ENCODE measurements at regions not wholly inside any gene's neighbourhood (a gene's known extent, or its start where the extent isn't known, plus 50 kb on each side); places are given as distances from the start of the nearest gene placed in this dataset.

DNA sequence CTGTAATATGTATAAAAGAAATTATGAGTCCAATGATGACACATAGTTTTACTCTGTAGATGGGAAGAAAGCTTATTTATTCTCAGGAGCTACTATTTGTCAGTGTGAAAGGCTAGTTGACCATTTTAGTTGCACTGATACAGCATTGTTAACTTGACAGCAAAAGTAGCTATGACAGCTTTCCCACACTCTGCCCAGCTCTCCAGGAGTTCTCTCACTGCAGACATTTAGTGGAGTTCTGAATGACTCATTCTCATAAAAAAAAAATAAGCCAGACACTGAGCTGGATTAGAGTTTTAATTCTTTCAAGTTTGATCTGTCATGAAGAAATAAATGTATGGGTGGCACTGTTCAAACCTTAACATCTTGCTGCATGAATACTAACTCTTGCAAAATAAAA lies 77.2 kb upstream of the CFAP20DC start:
- intact Hi-C loops (cut with micrococcal nuclease; ENCODE audit: unreplicated experiment) = no loop called here
- ChIA-PET RAD21 (ENCODE audit: unreplicated experiment) (no interaction called here), SMC1A (ENCODE audit: uncharacterized antibody, unreplicated experiment) (no interaction called here), POLR2A (no interaction called here), CTCF (interaction anchor here (0.8 kb wide), 1 partner anchor 448 kb away, joined by 3 read pairs; no protein-coding TSS in a partner anchor)
- no peaks in the 10 kb centered on the region for H3K36me3 ChIP-seq (ENCODE audit: control insufficient read depth in 2 of 2, insufficient read depth in 2 of 2, low read length in 1 of 2)
- H3K9me3 ChIP-seq (replicated peaks; ENCODE audit: control insufficient read depth, insufficient read depth, low read length) = no peaks in the 10 kb centered on the region
- in situ Hi-C loops (cut with MboI) = no loop called here
- no peak overlapping the region for H2AFZ ChIP-seq (ENCODE audit: control insufficient read depth, low read depth, low read length)
- BruUV-seq (replicated peaks) = no TSS peak
- no peak overlapping the region for H3K9ac ChIP-seq (ENCODE audit: control insufficient read depth, insufficient read depth, low read length)
- H3K4me2 ChIP-seq (ENCODE audit: control insufficient read depth, insufficient read depth) = no peak overlapping the region
- no peak overlapping the region for H3K27ac ChIP-seq (ENCODE audit: control insufficient read depth, insufficient read depth)
- H3K4me3 ChIP-seq = no peak overlapping the region
- no peaks in the 10 kb centered on the region for H3K79me2 ChIP-seq (ENCODE audit: control insufficient read depth, insufficient read depth, low read length)
- FAIRE-seq (no peak), DNase-seq (ENCODE audit: low read depth, low spot score) (no peak), ATAC-seq (no peak)
- H3K27me3 ChIP-seq (replicated peaks in 1 of 2; ENCODE audit: control insufficient read depth in 2 of 2, insufficient read depth in 2 of 2, low read length in 1 of 2) = 0 out of 4 replicates have a peak, but pooled peaks cover 0 to 2% of the 10 kb centered on the region in 2 experiments
- H4K20me1 ChIP-seq (ENCODE audit: control insufficient read depth, insufficient read depth) = no peaks in the 10 kb centered on the region
- H3K4me1 ChIP-seq (ENCODE audit: control insufficient read depth, insufficient read depth, low read length) = no peaks in the 10 kb centered on the region
- TF ChIP-seq, protein P1, sequence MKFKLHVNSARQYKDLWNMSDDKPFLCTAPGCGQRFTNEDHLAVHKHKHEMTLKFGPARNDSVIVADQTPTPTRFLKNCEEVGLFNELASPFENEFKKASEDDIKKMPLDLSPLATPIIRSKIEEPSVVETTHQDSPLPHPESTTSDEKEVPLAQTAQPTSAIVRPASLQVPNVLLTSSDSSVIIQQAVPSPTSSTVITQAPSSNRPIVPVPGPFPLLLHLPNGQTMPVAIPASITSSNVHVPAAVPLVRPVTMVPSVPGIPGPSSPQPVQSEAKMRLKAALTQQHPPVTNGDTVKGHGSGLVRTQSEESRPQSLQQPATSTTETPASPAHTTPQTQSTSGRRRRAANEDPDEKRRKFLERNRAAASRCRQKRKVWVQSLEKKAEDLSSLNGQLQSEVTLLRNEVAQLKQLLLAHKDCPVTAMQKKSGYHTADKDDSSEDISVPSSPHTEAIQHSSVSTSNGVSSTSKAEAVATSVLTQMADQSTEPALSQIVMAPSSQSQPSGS (IDR thresholded peaks at IDR 0.05; ENCODE audit: low read length) = no peak
- no peak for TF ChIP-seq ZNF207 (IDR thresholded peaks at IDR 0.05; ENCODE audit: borderline replicate concordance)
- no peak for TF ChIP-seq ASH2L (IDR thresholded peaks at IDR 0.05; ENCODE audit: borderline replicate concordance, low read depth)
- TF ChIP-seq HDAC6 (IDR thresholded peaks at IDR 0.05; ENCODE audit: unreplicated experiment) = no peak
- TF ChIP-seq, protein P2, sequence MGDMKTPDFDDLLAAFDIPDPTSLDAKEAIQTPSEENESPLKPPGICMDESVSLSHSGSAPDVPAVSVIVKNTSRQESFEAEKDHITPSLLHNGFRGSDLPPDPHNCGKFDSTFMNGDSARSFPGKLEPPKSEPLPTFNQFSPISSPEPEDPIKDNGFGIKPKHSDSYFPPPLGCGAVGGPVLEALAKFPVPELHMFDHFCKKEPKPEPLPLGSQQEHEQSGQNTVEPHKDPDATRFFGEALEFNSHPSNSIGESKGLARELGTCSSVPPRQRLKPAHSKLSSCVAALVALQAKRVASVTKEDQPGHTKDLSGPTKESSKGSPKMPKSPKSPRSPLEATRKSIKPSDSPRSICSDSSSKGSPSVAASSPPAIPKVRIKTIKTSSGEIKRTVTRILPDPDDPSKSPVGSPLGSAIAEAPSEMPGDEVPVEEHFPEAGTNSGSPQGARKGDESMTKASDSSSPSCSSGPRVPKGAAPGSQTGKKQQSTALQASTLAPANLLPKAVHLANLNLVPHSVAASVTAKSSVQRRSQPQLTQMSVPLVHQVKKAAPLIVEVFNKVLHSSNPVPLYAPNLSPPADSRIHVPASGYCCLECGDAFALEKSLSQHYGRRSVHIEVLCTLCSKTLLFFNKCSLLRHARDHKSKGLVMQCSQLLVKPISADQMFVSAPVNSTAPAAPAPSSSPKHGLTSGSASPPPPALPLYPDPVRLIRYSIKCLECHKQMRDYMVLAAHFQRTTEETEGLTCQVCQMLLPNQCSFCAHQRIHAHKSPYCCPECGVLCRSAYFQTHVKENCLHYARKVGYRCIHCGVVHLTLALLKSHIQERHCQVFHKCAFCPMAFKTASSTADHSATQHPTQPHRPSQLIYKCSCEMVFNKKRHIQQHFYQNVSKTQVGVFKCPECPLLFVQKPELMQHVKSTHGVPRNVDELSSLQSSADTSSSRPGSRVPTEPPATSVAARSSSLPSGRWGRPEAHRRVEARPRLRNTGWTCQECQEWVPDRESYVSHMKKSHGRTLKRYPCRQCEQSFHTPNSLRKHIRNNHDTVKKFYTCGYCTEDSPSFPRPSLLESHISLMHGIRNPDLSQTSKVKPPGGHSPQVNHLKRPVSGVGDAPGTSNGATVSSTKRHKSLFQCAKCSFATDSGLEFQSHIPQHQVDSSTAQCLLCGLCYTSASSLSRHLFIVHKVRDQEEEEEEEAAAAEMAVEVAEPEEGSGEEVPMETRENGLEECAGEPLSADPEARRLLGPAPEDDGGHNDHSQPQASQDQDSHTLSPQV (IDR thresholded peaks at IDR 0.05) = no peak
- no peak for TF ChIP-seq PAX5 (IDR thresholded peaks at IDR 0.05; ENCODE audit: borderline replicate concordance, low read depth, low read length)
- TF ChIP-seq, protein P3, sequence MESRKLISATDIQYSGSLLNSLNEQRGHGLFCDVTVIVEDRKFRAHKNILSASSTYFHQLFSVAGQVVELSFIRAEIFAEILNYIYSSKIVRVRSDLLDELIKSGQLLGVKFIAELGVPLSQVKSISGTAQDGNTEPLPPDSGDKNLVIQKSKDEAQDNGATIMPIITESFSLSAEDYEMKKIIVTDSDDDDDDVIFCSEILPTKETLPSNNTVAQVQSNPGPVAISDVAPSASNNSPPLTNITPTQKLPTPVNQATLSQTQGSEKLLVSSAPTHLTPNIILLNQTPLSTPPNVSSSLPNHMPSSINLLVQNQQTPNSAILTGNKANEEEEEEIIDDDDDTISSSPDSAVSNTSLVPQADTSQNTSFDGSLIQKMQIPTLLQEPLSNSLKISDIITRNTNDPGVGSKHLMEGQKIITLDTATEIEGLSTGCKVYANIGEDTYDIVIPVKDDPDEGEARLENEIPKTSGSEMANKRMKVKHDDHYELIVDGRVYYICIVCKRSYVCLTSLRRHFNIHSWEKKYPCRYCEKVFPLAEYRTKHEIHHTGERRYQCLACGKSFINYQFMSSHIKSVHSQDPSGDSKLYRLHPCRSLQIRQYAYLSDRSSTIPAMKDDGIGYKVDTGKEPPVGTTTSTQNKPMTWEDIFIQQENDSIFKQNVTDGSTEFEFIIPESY (IDR thresholded peaks at IDR 0.05) = no peak
- no peak for TF ChIP-seq RCOR1 (conservative IDR thresholded peaks at IDR 0.05; ENCODE audit: low read depth, low read length)
- no peak for TF ChIP-seq GATAD2B (conservative IDR thresholded peaks at IDR 0.05; ENCODE audit: low read depth)
- TF ChIP-seq, protein P4, sequence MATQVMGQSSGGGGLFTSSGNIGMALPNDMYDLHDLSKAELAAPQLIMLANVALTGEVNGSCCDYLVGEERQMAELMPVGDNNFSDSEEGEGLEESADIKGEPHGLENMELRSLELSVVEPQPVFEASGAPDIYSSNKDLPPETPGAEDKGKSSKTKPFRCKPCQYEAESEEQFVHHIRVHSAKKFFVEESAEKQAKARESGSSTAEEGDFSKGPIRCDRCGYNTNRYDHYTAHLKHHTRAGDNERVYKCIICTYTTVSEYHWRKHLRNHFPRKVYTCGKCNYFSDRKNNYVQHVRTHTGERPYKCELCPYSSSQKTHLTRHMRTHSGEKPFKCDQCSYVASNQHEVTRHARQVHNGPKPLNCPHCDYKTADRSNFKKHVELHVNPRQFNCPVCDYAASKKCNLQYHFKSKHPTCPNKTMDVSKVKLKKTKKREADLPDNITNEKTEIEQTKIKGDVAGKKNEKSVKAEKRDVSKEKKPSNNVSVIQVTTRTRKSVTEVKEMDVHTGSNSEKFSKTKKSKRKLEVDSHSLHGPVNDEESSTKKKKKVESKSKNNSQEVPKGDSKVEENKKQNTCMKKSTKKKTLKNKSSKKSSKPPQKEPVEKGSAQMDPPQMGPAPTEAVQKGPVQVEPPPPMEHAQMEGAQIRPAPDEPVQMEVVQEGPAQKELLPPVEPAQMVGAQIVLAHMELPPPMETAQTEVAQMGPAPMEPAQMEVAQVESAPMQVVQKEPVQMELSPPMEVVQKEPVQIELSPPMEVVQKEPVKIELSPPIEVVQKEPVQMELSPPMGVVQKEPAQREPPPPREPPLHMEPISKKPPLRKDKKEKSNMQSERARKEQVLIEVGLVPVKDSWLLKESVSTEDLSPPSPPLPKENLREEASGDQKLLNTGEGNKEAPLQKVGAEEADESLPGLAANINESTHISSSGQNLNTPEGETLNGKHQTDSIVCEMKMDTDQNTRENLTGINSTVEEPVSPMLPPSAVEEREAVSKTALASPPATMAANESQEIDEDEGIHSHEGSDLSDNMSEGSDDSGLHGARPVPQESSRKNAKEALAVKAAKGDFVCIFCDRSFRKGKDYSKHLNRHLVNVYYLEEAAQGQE (IDR thresholded peaks at IDR 0.05; ENCODE audit: low read depth, low read length) = no peak
- TF ChIP-seq, protein P5, sequence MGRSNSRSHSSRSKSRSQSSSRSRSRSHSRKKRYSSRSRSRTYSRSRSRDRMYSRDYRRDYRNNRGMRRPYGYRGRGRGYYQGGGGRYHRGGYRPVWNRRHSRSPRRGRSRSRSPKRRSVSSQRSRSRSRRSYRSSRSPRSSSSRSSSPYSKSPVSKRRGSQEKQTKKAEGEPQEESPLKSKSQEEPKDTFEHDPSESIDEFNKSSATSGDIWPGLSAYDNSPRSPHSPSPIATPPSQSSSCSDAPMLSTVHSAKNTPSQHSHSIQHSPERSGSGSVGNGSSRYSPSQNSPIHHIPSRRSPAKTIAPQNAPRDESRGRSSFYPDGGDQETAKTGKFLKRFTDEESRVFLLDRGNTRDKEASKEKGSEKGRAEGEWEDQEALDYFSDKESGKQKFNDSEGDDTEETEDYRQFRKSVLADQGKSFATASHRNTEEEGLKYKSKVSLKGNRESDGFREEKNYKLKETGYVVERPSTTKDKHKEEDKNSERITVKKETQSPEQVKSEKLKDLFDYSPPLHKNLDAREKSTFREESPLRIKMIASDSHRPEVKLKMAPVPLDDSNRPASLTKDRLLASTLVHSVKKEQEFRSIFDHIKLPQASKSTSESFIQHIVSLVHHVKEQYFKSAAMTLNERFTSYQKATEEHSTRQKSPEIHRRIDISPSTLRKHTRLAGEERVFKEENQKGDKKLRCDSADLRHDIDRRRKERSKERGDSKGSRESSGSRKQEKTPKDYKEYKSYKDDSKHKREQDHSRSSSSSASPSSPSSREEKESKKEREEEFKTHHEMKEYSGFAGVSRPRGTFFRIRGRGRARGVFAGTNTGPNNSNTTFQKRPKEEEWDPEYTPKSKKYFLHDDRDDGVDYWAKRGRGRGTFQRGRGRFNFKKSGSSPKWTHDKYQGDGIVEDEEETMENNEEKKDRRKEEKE (IDR thresholded peaks at IDR 0.05) = no peak
